ENCODE measurements at regions not wholly inside any gene's neighbourhood (a gene's known extent, or its start where the extent isn't known, plus 50 kb on each side); places are given as distances from the start of the nearest gene placed in this dataset.

DNA sequence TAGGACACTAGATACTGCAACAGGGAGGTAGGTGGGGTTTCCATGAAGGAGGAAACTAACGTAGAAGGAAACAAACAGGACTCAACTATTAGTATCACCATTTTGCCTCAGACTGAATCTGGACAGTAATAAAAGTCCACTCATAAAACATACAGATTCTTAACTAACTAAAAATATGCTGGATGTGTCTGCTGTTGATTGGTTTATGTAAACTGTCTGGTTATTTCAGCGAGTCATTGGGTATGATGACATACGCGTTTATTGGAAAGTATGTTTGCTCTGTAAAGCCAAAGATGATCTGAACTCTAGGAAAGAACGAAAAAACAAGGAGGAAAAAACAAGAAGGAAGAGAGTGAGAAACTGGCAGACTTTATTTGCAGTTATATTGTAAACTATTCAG is 1816.1 kb upstream of the LRRTM1 start:
- TF ChIP-seq SUZ12 (IDR thresholded peaks at IDR 0.05; ENCODE audit: extremely low read depth, insufficient read depth, insufficient read length), result no peak
- TF ChIP-seq ZNF274 (IDR thresholded peaks at IDR 0.05; ENCODE audit: low read depth, low read length), result no peak
- no peak for TF ChIP-seq YY1 (IDR thresholded peaks at IDR 0.05; ENCODE audit: insufficient read depth, insufficient read length)

All from NT2/D1 (cell line).